ENCODE measurements at regions not wholly inside any gene's neighbourhood (a gene's known extent, or its start where the extent isn't known, plus 50 kb on each side); places are given as distances from the start of the nearest gene placed in this dataset.

DNA sequence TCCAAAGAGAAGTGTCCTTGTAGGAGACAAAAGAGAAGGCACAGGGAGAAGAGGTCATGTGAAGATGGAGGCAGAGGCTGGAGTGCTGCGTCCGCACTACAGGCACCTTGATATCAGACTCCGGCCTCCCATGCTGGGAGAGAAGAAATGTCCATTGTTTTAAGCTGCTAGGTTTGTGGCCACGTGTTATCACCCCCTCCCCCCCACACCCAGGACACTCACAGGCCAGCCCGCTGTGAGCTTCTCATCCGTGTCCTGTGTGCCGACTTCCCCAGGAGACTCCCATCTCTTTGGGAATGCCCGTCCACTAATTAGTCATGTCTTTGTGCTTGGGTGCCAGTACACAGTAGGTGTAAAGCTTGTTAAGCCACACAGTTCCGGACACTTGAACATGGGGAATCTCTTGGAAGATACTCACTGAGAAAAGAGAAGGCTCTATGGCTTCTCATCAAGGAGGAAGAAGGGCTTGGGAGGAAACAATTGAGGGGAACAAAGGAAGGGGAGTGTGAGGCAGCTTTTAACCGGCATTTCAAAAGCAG is 1234.7 kb downstream of the TBC1D22A start:
- Histone ChIP-seq H3K27me3 (replicated peaks; ENCODE audit: insufficient read depth) (no peaks in the 10 kb centered on the region), H3K4me3 (no peak overlapping the region), H3K36me3 (no peaks in the 10 kb centered on the region), H3K9me3 (no peaks in the 10 kb centered on the region), H3K27ac (no peak overlapping the region), H3K4me1 (ENCODE audit: control insufficient read depth in 1 of 2, low read depth in 2 of 2) (no peaks in the 10 kb centered on the region)
- TF ChIP-seq, protein P1, sequence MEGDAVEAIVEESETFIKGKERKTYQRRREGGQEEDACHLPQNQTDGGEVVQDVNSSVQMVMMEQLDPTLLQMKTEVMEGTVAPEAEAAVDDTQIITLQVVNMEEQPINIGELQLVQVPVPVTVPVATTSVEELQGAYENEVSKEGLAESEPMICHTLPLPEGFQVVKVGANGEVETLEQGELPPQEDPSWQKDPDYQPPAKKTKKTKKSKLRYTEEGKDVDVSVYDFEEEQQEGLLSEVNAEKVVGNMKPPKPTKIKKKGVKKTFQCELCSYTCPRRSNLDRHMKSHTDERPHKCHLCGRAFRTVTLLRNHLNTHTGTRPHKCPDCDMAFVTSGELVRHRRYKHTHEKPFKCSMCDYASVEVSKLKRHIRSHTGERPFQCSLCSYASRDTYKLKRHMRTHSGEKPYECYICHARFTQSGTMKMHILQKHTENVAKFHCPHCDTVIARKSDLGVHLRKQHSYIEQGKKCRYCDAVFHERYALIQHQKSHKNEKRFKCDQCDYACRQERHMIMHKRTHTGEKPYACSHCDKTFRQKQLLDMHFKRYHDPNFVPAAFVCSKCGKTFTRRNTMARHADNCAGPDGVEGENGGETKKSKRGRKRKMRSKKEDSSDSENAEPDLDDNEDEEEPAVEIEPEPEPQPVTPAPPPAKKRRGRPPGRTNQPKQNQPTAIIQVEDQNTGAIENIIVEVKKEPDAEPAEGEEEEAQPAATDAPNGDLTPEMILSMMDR (IDR thresholded peaks at IDR 0.05), result no peak
- no peak for ATAC-seq (ENCODE audit: insufficient number of reproducible peaks, low FRiP score, low read depth)
- DNase-seq (ENCODE audit: low spot score), result no peak

- Histone ChIP-seq H3K4me3 (no peak overlapping the region), H3K36me3 (no peaks in the 10 kb centered on the region), H3K27me3 (replicated peaks; ENCODE audit: insufficient read depth) (no peaks in the 10 kb centered on the region), H3K27ac (no peak overlapping the region), H3K9me3 (no peaks in the 10 kb centered on the region), H3K4me1 (ENCODE audit: control insufficient read depth in 1 of 2, low read depth in 2 of 2) (no peaks in the 10 kb centered on the region)
- DNase-seq (ENCODE audit: low spot score) (no peak), ATAC-seq (ENCODE audit: insufficient number of reproducible peaks, low FRiP score, low read depth) (no peak)
- TF ChIP-seq, protein P1 (IDR thresholded peaks at IDR 0.05), result no peak
These were observed 1234.0 kb downstream of the TBC1D22A start for GRCh38 chr22:47996446-47996857.

DNA sequence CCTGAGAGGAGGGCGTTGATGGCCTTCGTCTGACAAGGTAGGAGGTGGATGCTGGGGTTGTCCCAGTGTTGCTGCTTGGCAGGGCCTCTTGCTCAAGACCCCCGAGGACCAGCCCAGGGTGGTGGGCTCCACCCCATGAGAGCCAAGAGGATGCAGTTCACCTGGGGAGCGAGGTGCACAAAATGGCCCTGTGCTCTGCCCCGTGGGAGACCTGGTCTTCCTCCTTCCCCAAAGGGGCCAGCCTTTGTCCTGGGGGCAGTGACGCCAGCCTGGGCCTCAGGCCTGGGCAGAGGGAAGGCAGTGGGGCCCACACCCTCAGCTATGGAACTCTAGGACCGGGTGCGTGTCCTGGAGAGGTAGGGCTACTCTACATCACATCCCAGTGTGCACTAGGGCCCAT is 1233.3 kb downstream of the TBC1D22A start:
- no peaks in the 10 kb centered on the region for H3K9me3 ChIP-seq
- DNase-seq (ENCODE audit: low spot score) (no peak), ATAC-seq (ENCODE audit: insufficient number of reproducible peaks, low FRiP score, low read depth) (no peak)
- H3K27me3 ChIP-seq (replicated peaks; ENCODE audit: insufficient read depth), result no peaks in the 10 kb centered on the region
- H3K4me3 ChIP-seq, result no peak overlapping the region
- H3K4me1 ChIP-seq (ENCODE audit: control insufficient read depth in 1 of 2, low read depth in 2 of 2), result no peaks in the 10 kb centered on the region
- TF ChIP-seq, protein P1 (IDR thresholded peaks at IDR 0.05), result no peak
- H3K27ac ChIP-seq, result no peak overlapping the region
- H3K36me3 ChIP-seq, result no peaks in the 10 kb centered on the region

DNA sequence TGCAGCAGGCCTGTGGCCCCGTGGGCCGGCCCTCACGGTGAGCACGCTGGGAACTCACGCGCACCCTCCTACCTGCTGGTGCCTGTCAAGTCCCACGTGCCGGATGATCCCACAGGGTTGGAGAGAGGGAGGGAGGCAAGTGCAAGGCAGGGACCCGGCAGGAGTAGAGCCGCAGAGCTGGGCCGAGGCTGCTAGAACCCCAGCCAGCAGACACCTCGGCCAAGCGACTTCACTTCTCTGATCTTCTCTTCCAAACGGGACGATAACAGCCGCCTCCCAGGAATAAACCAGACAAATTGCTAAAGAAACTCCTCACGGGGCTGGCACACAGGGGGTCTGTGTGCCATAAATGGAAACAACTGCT is 1232.8 kb downstream of the TBC1D22A start:
- Histone ChIP-seq H3K4me3 (no peak overlapping the region), H3K4me1 (ENCODE audit: control insufficient read depth in 1 of 2, low read depth in 2 of 2) (no peaks in the 10 kb centered on the region), H3K9me3 (no peaks in the 10 kb centered on the region), H3K27me3 (replicated peaks; ENCODE audit: insufficient read depth) (no peaks in the 10 kb centered on the region), H3K27ac (no peak overlapping the region), H3K36me3 (no peaks in the 10 kb centered on the region)
- DNase-seq (ENCODE audit: low spot score) (no peak), ATAC-seq (ENCODE audit: insufficient number of reproducible peaks, low FRiP score, low read depth) (no peak)
- TF ChIP-seq, protein P1 (IDR thresholded peaks at IDR 0.05), result no peak

GRCh38 chr22:47994601-47995263 is 1232.3 kb downstream of the TBC1D22A start:
- H3K4me1 ChIP-seq (ENCODE audit: control insufficient read depth in 1 of 2, low read depth in 2 of 2), result no peaks in the 10 kb centered on the region
- H3K27ac ChIP-seq, result no peak overlapping the region
- no peaks in the 10 kb centered on the region for H3K27me3 ChIP-seq (replicated peaks; ENCODE audit: insufficient read depth)
- no peak for DNase-seq (ENCODE audit: low spot score)
- no peaks in the 10 kb centered on the region for H3K9me3 ChIP-seq
- H3K4me3 ChIP-seq, result no peak overlapping the region
- no peaks in the 10 kb centered on the region for H3K36me3 ChIP-seq
- ATAC-seq (ENCODE audit: insufficient number of reproducible peaks, low FRiP score, low read depth), result no peak
- TF ChIP-seq, protein P1 (IDR thresholded peaks at IDR 0.05), result no peak
